ENCODE measurements at regions not wholly inside any gene's neighbourhood (a gene's known extent, or its start where the extent isn't known, plus 50 kb on each side); places are given as distances from the start of the nearest gene placed in this dataset.
"Not testable (repeated sequence)": the region's sequence is repeated elsewhere in the genome, so short reads cannot be mapped to it uniquely, and the experiment has no call there.

DNA sequence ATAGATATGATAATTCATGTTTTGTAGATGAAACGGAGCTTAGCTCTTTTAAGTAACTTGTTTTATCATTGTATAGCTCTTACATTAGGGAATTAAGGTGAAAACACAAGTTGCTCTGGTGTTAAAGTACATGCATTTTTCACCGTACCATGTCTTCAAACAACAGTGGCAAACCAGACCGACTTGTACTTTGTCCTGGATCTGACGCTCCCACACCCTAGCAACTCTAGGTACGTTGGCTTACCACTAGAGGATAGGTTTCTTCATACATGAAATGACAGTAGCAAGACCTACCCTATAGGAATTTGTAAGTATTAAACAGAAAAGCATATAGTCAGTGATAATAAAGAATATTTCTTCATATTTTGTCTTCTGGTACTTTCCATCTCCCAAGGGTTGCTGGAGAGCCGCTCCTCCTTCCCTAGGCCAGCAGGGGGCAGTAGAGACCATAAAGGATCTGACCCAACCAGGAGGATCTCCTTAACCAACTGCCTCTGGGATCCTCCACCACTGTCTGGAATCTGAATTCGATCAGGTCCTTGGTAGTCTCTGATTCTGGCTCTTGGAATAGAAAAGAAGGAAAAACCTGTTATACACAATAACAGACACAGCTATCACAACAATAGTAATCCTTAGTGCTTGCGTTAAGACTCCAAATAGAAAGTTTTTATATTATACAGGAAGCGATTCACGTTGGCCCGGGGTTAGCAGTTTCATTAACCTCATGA is 136.7 kb downstream of the CAVIN4 start:
- FAIRE-seq = peak; percentile 59

DNA sequence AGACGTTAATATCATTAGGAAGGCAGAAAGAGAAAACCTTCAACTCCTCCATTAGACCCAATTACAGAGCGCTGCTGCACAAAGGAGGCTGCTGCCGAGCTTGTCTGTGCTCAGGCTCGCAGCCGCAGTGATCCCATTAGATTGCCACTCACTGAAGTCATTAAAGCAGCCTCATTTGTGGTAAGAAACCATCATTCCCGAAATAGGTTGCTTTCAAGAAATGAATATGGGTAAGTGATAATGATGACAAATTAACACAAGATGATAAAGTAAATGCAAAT is 137.2 kb downstream of the CAVIN4 start:
- FAIRE-seq = no peak

DNA sequence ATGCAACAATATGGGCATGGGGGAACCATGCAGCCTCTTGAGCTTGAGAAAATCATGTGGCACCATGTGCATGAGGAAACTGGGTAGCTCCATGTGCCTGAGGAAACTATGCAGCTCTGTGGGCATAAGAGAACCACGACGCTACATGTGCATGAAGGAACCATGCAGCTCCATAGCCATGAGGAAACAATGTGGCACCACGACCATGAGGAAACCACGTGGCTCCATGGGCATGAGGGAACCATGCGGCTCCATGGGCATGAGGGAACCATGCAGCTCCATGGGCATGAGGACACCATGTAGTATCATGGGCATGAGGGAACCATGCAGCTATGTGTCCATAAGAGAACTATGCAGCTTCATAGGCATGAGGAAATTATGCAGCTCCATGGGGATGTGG is 140.8 kb downstream of the CAVIN4 start:
- FAIRE-seq = no peak

DNA sequence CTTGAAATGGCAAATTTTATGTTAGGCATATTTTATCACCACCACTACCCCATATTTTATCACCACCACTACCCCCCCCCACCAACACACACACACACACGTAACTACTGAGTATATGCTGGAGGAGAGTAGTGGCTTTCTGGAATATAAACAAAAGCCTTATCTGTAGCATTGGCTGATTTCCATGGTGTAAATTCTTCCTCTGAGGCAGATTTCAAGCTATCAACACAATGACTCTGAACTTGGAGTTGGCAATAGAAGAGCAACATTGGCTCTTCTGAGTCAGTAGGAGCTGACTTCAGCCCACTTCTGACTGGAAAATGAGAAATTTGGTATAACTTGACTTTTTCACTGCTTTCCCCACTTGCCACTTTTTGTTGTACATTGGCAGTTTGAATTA is 143.0 kb downstream of the CAVIN4 start:
- FAIRE-seq = no peak

DNA sequence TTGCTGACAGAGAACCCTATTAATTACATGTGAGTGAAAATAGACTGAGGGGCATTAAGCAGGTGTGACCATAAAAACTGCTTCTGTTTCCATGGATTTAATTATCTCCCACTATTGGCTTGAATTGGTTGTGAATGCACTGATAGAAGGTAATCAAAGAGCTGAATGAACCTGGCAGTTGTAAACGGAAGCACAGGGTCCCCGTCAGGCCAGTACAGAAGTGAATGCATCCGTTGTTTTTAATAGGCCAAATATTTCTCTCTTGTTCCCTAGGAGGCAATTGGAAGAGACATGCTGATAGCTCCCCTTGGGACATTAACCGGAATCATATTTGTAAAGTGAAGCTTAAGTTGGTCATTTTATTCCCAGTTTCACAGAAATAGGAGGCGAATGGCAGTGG is 147.0 kb downstream of the CAVIN4 start:
- FAIRE-seq = no peak

DNA sequence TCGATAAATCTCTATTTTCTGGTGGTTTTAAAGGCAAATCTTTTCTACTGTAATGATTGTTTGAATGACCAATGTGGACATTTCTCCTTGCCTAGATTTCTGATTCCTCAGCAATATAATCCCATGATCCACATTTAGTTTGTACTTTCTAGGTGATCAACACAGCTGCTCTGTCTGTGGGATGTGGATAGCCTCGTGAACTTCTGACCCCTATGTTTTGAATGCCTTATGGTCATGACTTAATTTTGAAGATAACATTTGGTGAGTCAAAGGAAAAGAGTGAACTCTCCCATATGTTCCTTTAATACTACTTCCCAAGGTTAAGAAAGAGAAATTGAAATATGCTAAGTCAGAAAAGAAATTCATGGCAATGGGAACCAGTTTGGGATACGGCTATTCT is 147.5 kb downstream of the CAVIN4 start:
- no peak for FAIRE-seq

DNA sequence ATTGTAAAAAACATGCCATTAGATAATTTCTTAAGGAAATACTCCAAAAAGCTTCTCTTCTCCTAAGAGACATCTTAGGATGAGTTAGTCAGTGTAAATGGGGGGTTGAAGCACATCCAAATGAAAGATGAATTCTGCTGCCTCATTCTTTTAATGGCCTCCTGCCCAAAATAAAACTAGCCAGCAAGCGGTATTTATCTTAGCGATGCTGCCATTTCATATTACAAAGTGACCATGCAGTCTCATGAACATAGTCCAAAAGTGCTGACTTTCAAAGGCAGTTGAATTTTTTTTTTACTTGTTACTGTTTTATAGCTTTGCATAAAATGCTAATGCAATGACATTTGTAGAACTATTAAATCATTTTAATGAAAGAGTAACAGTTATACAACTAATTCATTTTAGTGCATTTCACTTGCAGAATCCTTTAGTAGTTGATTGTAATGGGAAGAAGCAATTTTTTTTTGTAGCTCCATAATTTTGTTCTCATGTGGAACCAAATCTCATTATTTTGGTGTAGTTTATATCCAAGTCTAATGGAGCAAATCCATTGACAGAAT is 151.5 kb downstream of the CAVIN4 start:
- no peak for FAIRE-seq

DNA sequence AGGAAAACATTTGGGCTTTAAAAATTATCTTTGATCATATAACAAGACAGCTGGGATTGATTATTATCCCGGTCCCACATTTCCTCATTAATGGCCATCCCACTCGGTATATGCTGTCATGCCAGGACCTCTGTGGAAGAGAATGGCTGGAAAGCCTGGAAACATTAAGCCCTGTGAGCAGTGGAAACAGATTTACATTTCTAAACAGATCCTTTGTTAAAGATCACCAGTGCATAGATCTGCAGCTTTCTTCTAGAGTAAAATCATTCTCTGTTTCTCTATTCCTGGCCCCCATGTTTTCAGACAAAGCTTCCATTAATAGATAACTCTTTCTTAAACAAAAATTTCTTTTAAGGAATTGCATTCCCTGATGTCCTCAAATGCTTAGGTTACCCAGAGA is 152.2 kb downstream of the CAVIN4 start:
- no peak for FAIRE-seq

DNA sequence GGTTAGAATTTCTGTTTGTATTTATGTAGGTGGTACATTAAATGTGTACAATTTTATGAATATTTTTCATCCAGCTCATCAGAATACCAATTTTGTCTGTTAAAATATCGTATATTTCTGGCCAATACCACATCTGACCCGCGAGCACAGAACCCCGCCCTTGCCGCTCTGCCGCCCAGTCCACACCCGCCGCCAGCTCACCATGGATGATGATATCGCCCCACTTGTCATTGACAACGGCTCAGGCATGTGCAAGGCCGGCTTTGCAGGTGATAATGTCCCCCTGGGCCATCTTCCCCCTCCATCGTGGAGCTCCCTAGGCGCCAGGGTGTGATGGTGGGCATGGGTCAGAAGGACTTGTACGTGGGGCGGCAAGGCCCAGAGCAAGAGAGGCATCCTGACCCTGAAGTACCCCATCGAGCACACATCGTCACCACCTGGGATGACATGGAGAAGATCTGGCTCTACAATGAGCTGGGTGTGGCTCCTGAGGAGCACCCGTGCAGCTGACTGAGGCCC is 153.2 kb downstream of the CAVIN4 start:
- no peak for FAIRE-seq

DNA sequence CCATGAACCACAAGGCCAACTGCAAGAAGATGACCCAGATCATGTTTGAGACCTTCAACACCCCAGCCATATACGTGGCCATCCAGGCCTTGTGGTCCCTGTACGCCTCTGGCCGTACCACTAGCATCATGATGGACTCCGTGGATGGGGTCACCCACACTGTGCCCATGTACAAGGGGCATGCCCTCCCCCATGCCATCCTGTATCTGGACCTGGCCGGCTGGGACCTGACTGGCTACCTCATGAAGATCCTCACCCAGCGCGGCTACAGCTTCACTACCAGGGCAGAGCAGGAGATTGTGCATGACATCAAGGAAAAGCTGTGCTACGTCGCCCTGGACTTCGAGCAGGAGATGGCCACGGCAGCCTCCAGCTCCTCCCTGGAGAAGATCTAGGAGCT is 153.7 kb downstream of the CAVIN4 start:
- no peak for FAIRE-seq

DNA sequence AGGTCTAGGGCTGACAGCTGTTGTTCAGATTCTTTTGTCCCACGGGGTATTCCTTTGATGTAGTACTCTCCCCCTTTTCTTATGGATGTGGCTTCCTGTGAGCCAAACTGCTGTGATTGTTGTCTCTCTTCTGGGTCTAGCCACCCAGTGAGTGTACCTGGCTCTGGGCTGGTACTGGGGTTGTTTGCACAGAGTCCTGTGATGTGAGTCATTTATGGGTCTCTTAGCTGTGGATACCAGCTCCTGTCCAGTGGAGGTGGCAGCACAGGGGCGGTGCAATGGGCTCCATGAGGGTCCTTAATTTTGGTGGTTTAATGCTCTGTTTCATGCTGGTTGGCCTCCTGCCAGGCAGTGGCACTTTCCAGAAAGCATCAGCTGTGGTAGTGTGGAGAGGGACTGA is 161.3 kb downstream of the CAVIN4 start:
- FAIRE-seq = no peak

DNA sequence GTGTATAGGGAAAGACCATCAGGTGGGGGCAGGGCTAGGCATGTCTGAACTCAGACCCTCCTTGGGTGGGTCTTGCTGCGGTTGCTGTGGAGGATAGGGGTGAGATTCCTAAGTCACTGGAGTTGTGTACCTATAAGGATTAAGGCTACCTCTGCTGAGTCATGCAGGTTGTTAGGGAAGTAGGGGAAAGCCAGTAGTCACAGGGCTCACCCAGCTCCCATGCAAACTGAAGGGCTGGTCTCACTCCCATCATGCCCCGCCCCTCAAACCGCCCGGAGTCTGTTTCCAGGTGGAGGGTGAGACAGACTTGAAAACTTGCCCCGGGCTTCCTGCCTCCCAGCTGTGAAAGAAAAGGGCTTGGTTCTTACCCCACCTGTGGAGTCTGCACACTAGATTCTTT is 161.8 kb downstream of the CAVIN4 start:
- FAIRE-seq = no peak

DNA sequence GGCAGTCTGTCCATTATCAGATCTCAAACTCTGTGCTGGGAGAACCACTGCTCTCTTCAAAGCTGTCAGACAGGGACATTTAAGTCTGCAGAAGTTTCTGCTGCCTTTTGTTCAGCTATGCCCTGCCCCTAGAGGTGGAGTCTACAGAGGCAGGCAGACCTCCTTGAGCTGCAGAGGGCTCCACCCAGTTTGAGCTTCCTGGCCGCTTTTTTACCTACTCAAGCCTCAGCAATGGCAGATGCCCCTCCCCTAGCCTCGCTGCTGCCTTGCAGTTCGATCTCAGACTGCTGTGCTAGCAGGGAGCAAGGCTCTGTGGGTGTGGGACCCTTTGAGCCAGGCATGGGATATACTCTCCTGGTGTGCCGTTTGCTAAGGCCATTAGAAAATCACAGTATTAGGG is 171.1 kb downstream of the CAVIN4 start:
- not testable (repeated sequence) for FAIRE-seq

DNA sequence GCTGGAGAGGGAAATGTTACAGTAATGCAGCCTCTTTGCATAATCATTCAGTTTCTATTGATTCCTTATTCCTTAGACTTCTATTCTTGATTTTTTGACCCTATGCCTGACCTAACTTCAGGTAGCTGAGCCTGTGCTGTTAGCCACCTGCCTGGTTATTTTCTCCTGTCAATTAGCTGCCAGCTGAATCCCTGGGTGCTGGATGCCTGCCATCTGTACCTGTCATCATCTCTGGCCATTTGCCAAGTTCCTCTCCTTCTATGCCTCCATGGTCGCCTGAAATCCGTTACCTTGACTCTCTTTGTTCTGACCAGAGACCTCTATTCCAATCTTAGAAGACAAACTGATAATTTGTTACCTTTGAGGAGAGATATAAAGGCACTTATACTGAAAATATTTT is 178.3 kb downstream of the CAVIN4 start:
- FAIRE-seq = no peak

DNA sequence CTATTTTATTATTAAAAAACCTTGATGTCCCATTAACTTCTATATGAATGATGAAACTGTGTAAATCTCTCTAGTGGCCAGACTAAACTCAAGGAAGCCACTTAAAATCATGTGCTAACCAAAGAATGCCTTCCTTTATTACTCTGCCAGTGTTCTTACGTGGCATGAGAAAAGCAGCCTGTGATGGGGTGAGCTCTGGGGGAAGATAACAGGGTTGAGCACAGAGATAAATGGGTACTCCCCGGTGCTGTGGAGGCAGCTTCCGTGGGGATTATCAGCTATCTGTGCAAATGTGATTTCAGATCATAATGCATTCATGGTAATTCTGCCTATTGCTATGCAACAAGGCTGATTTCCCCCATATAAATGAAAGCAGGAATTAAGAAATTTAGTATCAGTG is 181.3 kb downstream of the CAVIN4 start:
- no peak for FAIRE-seq

DNA sequence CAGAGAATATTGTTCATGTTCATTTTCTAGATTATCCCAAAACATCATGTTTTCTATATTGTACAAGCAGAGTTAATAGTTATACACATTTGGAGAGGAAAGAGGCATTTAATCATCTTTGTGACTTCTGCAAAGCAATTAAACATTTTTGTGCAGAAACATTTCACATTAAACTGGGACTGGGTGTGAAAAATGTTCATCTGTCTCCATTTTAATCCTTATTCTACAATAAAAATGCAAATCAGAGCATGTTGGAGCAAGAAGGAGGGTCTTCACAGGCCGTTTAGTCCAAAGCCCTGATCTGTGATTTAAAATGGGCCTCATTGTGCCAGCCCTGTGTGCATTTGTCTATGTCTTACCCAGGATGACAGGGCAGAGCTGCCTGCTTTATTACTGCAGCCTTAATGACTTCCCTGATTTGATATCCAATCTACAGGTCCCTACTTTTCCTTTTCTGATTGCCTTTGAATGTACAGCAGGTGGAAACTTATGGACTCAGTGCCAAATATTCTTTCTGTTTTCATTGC is 183.5 kb downstream of the CAVIN4 start:
- FAIRE-seq = no peak

DNA sequence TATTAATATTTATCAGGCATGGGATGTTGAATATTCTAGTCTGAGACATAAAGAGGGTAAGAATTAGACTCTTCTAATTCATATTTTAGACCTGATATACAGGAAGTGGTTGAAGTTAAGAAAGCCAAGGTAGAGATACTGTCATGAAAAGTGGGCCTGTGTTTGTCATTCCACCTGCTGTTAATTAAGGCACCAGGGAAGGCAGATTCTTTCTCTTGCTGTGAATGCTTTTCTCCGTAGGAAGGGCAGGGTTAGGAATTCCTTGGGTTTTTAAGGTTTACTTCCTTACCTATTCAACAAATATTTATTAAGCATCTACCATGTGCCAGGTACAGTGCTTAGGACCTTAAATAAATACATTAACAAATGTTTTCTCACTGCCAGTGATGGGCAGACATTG is 196.4 kb downstream of the CAVIN4 start:
- FAIRE-seq = no peak

DNA sequence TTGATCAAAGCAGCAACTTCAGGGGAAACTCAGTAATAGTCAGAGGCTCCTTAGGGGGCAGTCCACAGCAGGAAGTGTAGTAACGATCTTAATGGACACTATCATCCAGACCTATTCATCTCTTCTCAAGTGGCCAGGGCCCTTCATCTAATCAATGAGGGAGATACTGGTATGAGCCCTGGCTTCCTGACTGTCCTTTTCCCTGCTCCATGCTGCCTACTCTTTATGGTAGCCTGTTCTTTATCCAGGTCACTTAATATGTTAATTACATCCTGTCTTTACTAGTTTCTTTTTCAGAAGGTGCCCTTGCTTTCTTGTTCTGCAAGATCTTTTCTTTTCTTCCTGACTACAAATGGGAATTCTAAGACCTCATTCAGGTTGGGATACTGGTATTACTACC is 197.1 kb downstream of the CAVIN4 start:
- no peak for FAIRE-seq

DNA sequence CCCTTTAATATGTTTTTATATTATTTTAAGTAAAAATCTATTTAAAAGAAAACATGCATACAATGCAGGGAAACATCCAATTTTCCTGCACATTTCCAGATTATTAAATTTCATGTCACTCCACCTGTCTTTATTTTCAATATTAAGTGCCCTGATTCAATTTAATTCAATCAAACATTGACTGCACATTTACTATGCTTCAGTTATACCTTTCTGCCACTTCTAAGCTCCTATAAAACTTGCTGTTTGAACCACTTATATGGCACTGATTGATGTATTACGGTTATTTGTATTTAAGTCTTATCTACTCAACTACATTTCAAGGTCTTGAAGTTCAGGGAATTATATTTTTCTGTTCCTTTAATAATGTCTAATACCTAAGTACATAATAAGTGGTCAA is 198.0 kb downstream of the CAVIN4 start:
- FAIRE-seq = no peak

DNA sequence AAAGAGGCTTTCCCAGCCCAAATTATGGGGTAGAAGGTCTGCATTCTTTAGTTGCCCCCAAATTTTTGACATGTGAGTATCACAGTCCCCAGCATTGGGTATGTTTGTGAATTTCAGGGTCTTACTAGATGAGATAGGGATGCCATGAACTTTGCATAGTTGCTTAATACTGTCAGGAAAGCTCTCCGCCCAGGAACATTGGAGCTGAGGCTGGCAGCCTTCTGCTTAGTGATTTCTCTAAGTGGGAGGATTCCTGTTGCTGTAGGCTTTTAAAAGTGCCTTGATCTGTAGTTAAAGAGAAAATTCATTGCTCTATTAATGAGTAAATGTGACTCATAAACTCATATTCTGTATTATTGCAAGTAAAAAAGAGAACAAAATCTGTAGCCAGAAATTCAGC is 206.9 kb downstream of the CAVIN4 start:
- FAIRE-seq = no peak

DNA sequence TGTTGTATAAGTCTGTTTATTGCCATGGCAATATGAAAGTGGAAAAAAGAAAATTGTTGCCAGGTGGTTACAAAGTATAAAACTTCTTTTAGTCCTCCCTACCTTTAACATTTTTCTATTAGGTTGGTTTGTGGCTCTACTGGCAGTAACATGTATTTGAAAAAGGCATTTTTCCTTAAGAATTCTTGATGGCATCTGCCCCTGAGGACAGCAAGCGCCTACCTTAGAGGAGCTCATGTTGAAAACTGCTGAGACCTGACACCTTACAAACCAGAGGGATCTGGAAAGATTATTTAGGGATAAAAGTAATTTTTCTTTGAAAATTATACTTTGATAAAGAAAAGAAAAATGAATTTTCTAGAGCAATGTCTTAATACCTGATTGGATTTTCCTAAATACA is 208.1 kb downstream of the CAVIN4 start:
- FAIRE-seq = no peak

DNA sequence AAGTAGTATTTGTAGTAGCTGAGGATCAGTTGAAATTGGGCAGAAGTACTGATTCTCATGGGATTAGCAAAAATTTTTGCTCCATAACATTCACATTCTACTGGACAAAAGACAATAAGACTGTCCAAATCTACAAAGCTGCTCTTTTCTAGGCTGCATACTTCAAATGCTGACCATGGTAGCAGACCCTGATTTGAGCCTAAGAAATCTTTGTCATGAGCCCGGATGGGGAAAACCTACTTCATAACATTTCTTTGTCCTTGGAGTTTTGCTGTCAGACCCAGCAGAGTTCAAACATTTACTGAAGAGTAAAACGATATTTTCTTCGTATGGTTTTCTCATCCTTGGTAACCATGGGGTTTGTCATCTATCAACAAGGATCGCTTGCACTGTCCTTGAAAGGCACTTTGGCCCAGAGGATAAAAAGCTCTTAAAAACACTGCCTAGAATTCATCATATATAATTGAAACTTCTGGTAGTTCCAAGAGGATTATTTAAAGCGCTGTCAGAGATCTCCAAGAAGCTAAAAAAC is 216.9 kb downstream of the CAVIN4 start:
- no peak for FAIRE-seq

DNA sequence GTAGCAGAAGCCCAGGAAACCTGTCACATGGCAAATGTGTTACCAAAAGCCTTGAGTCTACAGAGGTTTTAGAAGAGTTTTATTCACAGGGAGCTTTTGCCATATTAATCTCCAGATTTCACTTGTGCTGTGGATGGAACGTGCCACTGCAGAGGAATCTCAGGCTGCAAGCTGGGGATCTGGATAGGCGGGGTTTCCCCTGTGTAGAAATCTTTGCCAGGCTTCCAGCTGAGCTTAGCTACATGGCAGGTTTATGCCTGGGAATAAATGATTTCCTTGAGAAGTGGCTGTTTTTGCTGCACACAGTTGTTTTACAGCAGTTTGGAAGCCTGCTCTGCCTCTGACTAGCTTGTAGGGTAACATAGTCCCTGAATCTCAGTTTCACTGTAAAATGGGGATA is 224.6 kb upstream of the PLPPR1 start:
- no peak for FAIRE-seq

DNA sequence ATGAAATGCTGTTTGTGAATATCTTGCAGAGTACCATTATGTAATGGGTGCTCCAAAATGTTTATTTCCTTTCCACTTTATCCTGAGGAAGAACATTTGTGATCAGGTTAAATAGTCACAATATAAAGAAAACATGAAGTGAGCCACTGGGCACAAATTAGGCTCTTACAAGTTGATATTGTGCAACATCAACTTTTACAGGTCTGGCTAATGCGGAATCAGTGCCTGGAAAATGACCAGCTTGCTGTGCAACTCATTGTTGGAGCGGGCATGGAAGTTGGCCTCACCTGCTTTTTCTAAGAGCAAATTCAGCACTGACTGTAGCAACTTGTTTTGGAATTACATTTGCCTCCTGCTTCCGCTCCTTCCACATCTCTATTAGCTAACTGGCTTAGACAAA is 216.9 kb upstream of the PLPPR1 start:
- no peak for FAIRE-seq

DNA sequence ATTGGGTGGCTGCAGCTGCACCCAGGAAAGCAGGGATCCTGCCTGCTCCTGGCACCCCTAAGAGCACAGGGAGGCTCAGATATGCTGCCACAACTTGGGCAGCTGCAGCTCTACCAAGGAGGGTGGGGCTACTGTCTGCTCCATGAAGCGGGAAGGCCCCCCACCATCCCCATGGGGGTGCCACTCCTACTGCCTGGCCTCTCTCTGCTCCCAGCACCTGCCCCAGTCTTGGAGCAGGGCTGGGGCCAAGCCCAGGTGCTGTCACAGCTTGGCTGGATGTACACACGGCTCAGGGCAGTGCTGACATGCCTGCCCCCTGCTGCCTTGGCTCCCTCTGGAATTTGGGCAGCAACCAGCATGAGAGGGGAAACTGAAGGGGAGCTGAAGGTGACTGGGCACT is 214.7 kb upstream of the PLPPR1 start:
- FAIRE-seq = no peak
